ENCODE measurements at regions not wholly inside any gene's neighbourhood (a gene's known extent, or its start where the extent isn't known, plus 50 kb on each side); places are given as distances from the start of the nearest gene placed in this dataset.
A peak's percentile ranks its signal among the peaks of the same experiment; 100 is the strongest.

DNA sequence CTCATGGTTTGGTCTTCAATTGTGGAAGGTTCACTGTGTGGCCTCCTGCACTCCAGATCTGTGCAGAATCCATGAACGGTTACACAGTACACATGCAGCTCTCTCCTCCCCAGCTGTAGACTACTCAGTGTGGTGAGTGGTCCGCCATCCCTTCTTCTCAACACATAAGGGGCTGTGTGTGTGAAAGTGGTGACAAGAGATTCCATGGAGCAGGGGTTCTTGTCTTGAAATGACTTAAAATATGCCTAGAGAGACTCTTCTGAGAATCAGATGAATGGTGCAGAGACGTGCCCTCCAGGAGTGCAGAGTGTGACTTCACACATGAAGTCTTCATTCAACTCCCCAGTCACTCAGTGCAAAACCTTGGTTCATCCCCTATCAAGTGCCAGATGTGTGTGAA lies 151.0 kb upstream of the COPS8 start:
- H3K36me3 Mint-ChIP-seq (ENCODE audit: insufficient read depth): no peaks in the 10 kb centered on the region
- no peaks in the 10 kb centered on the region for H3K9me3 Mint-ChIP-seq
- no peaks in the 10 kb centered on the region for H3K4me1 Mint-ChIP-seq (ENCODE audit: low read depth)
- H3K4me3 Mint-ChIP-seq: no peak overlapping the region
- peaks cover 3% of the 10 kb centered on the region for H3K27me3 Mint-ChIP-seq (ENCODE audit: low read depth)
- DNase-seq: no peak
- ATAC-seq: no peak

DNA sequence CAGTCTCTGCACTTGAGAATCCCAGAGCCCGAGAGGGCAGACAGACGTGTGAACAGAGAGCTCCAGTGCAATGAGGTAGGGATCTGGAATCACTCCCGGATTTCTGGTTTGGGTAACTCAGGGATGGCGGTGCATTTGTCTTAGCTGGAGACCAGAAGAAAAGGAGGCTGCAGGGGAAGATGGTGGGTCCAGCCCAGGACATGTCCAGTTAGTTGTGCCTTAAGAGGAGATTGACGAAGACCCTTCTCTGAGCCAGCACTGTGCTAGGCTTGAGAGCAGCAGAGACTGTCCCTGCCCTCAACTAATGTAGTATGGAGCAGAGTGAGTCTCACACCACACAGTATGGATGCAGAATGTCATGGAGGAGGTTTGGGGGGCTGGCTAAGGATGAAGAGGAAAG lies 150.6 kb upstream of the COPS8 start:
- Mint-ChIP-seq H3K9me3 (no peaks in the 10 kb centered on the region), H3K4me3 (no peak overlapping the region), H3K36me3 (ENCODE audit: insufficient read depth) (no peaks in the 10 kb centered on the region), H3K4me1 (ENCODE audit: low read depth) (no peaks in the 10 kb centered on the region), H3K27me3 (ENCODE audit: low read depth) (peaks cover 3% of the 10 kb centered on the region)
- ATAC-seq: no peak
- no peak for DNase-seq

DNA sequence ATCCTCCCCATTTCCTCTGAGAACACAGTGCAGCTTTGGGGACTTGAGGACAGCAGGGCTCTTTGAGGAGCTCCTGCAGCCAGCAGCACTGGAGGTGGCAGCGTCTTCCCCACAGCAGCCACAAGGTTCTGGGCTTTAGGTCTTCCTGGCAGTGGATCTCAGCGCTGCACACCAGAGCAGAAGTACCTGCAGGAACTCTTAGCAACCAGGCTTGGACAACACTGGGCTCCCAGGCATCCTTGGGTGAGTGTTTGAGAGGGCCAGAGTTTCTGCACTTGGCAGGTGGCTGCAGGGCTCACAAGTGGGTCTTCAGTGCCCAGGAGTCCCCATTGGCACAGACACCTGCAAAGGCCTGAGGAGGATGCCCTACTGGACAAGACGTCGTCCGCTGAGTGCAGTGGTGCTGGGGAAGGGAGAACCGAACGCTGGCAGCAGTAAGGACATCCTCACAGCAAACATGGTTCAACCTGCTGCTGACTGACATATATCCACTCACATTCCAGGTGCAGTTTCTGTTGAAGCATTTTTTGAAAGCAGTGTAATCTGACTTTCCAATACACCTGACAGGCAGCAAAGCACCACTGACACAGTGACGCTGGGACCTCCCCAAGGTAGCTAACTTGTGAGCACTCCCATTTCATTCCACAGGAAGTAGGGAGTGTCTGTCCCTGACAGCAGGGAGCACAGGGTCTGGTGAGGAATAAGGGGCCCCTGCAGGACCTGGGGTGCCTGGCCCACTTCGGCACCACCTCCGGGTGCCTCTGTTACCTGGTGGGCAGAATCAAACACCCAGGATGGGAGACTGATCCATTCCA lies 149.9 kb upstream of the COPS8 start:
- ATAC-seq (no peak), DNase-seq (no peak)
- H3K4me1 Mint-ChIP-seq (ENCODE audit: low read depth): no peaks in the 10 kb centered on the region
- H3K36me3 Mint-ChIP-seq (ENCODE audit: insufficient read depth): no peaks in the 10 kb centered on the region
- no peaks in the 10 kb centered on the region for H3K9me3 Mint-ChIP-seq
- H3K27me3 Mint-ChIP-seq (ENCODE audit: low read depth): peaks cover 2% of the 10 kb centered on the region
- no peak overlapping the region for H3K4me3 Mint-ChIP-seq

DNA sequence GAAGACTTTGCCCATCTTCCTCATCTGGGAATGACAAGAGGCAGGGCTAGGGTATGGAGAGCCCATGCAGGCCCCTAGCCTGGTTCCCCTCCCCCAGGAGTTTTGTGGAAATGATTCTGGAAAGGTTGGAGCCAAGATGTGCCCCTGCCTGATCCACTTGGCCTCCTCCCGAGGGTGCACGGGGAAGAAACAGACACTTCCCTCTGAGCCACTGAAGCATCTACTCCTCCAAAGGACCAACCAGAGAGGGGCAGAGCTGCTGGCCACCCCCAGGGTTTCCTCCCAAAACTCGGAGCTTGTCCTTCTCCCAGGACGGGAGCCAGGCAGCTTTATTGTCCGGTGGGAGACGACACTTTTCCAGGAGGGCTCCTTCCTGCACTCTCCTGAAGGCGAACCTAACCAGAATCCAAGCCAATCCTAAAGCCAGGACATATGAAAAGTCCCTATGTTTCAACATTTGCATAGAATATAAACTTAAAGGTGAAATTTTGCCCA lies 149.2 kb upstream of the COPS8 start:
- no peak for DNase-seq
- H3K9me3 Mint-ChIP-seq: no peaks in the 10 kb centered on the region
- no peaks in the 10 kb centered on the region for H3K36me3 Mint-ChIP-seq (ENCODE audit: insufficient read depth)

DNA sequence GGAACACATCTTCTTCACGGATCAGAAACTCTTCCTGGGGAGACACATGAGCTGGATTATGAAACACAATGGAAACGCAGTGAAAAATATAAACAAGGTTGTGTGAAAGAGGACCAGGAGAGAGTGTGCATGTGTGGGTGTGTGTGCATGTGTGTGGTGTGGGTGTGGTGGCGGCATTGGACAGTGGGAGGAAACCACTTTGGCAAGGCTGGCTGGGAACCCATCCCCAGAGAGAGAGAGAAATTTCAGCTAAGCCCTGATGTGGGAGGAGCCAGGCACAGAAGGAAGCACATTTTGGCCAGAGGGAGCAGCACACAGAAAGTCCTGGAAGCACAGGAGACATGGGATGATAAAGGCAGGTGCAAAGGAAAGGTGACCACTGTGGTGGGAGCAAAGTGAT lies 147.6 kb upstream of the COPS8 start:
- Mint-ChIP-seq H3K36me3 (ENCODE audit: insufficient read depth) (no peaks in the 10 kb centered on the region), H3K4me1 (ENCODE audit: low read depth) (no peaks in the 10 kb centered on the region), H3K4me3 (no peak overlapping the region), H3K27me3 (ENCODE audit: low read depth) (no peaks in the 10 kb centered on the region), H3K9me3 (no peaks in the 10 kb centered on the region)
- ATAC-seq: no peak
- DNase-seq: no peak

More for the DNA sequence above, 149.2 kb upstream of the COPS8 start:
- H3K4me1 Mint-ChIP-seq (ENCODE audit: low read depth): no peaks in the 10 kb centered on the region
- no peaks in the 10 kb centered on the region for H3K27me3 Mint-ChIP-seq (ENCODE audit: low read depth)
- no peak overlapping the region for H3K4me3 Mint-ChIP-seq
- no peak for ATAC-seq

DNA sequence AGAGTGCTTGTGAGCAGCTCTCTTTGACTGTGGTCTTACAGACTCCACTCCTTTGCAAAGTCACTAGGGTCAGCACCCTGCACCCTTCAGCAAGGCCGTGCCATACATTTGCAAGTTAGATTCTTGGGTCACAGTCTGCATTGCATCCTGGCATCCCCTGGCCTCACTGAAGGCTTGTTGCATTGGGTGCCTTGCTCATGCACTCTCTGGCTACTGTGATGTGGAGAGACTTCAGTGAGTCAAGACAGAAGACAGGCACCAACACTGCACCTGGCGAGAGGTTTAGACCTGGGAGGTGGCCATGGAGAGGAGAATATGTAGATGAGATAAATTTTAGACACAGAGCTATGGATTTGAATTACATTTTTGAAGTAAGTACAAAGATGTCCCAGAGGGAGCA lies 146.4 kb upstream of the COPS8 start:
- no peaks in the 10 kb centered on the region for H3K36me3 Mint-ChIP-seq (ENCODE audit: insufficient read depth)
- H3K4me3 Mint-ChIP-seq: no peak overlapping the region
- DNase-seq: no peak
- H3K27me3 Mint-ChIP-seq (ENCODE audit: low read depth): no peaks in the 10 kb centered on the region
- no peak for ATAC-seq
- H3K4me1 Mint-ChIP-seq (ENCODE audit: low read depth): no peaks in the 10 kb centered on the region
- H3K9me3 Mint-ChIP-seq: no peaks in the 10 kb centered on the region

DNA sequence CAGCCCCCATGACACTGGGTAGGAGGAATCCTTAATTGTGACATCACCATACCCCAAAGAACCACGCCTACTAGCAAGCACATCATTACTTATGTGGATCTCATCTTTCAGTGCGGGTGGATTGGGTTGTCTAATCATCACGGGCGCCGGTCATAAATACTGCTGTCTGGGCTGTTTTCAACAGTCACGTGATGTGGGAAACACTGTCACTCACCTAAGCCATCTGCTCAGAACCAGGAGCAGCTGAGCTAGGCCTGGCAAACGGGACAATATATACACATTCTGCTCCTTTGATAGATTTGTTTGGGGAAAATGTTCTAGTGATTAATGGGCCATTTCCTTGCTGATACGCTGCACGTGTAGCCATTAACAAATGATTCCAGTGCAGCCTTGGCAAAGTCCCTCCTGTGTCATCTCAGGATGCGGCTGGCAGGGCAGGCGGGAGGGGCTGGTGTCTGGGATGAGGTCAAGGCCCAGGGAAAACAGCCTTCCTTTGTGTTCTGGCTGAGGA lies 145.9 kb upstream of the COPS8 start:
- Mint-ChIP-seq H3K27me3 (ENCODE audit: low read depth) (no peaks in the 10 kb centered on the region), H3K36me3 (ENCODE audit: insufficient read depth) (no peaks in the 10 kb centered on the region), H3K4me3 (no peak overlapping the region), H3K9me3 (no peaks in the 10 kb centered on the region), H3K4me1 (ENCODE audit: low read depth) (no peaks in the 10 kb centered on the region)
- ATAC-seq (no peak), DNase-seq (no peak)

DNA sequence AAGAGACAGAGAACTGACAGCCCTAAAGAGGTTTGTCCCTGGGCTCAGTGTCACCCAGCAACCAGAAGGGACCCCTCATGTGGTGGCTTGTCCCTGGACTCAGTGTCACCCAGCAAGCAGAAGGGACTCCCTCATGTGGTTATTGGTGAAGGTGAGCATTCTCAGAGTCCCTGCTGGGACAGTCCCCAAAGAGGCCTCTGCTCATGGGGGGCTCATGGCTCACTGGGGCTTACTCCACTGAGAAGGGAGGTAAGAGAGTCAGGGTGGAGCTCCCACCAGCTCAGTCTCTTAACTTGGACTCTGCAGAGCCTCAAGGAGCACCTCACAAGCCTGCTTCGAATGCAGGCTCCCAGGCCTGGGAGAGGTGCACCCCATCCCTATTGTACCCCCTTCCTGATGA lies 145.2 kb upstream of the COPS8 start:
- ATAC-seq: peak in 1 of 2 donors; percentile 32
- Mint-ChIP-seq H3K36me3 (ENCODE audit: insufficient read depth) (no peaks in the 10 kb centered on the region), H3K4me1 (ENCODE audit: low read depth) (no peaks in the 10 kb centered on the region), H3K9me3 (no peaks in the 10 kb centered on the region), H3K4me3 (no peak overlapping the region), H3K27me3 (ENCODE audit: low read depth) (no peaks in the 10 kb centered on the region)
- no peak for DNase-seq

DNA sequence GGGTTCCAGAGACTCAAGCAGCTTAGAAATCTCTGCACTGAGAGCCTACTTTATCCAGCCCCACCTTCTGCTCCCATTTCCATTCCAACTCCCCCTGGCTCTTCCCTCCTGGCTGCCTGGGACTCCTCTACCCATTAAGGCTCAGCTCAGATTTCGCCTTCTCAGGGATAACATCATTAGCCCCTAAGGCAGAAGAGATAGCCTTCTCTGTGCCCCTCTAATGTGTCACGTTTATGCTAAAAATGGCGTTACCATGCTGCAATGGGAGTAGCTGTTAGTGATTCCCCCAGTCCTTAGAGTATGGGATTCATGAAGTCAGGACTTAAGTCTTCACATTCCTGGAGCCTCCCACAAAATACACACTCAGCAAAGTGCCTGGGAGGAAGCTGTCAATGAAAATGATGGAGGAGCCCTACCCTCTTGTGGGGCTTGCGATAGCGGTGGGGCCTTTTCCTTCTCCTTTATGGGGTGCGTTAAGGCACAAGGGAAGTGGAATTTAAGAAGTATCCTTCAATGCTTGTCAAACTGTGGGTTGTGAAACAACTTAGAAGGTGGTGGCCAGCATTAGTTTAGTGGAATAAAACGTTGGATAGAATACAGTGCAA lies 144.7 kb upstream of the COPS8 start:
- ATAC-seq: no peak
- Mint-ChIP-seq H3K4me3 (no peak overlapping the region), H3K9me3 (no peaks in the 10 kb centered on the region), H3K36me3 (ENCODE audit: insufficient read depth) (no peaks in the 10 kb centered on the region), H3K27me3 (ENCODE audit: low read depth) (no peaks in the 10 kb centered on the region), H3K4me1 (ENCODE audit: low read depth) (no peaks in the 10 kb centered on the region)
- DNase-seq: no peak

DNA sequence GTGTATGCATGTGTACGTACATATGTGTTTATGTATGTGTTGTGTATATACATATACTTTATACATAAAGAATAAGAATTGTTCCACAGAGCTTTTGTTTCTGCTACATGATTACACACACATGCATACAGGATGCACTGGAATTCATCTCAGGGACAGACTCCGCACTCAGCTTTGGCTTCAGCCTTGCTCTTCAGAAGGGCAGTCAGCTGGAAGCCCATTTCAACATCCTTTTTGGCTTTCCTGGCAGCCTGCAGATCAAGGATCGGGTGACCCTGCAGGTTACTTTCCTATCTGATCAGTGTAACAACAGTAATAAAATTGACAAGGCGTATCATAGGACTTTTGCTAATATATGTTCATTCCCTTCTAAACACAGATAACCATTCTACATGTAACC lies 144.1 kb upstream of the COPS8 start:
- Mint-ChIP-seq H3K9me3 (no peaks in the 10 kb centered on the region), H3K36me3 (ENCODE audit: insufficient read depth) (no peaks in the 10 kb centered on the region), H3K4me3 (no peak overlapping the region), H3K4me1 (ENCODE audit: low read depth) (no peaks in the 10 kb centered on the region), H3K27me3 (ENCODE audit: low read depth) (no peaks in the 10 kb centered on the region)
- DNase-seq (no peak), ATAC-seq (no peak)

DNA sequence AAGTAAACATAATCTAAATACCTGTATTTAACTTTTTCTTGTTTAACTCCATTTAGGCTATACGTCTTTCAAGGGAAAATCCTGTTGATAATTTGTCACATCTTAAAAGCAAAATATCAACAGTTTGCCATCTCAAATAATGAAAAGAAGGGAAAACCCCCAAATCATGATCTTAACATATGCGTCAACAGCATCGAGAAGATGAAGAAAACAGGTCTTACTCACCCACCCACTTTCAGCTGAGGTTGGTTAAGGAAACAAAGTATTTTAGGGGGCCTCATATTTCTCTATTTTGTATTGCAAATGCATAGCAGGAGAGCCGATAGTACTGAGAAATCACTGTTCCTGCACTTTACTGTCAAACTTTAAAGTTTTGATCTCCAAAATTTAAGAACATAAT lies 143.1 kb upstream of the COPS8 start:
- DNase-seq: no peak
- H3K4me3 Mint-ChIP-seq: no peak overlapping the region
- H3K36me3 Mint-ChIP-seq (ENCODE audit: insufficient read depth): no peaks in the 10 kb centered on the region
- peak; percentile 61 to 78 for ATAC-seq
- H3K9me3 Mint-ChIP-seq: no peaks in the 10 kb centered on the region
- no peaks in the 10 kb centered on the region for H3K4me1 Mint-ChIP-seq (ENCODE audit: low read depth)
- H3K27me3 Mint-ChIP-seq (ENCODE audit: low read depth): no peaks in the 10 kb centered on the region

DNA sequence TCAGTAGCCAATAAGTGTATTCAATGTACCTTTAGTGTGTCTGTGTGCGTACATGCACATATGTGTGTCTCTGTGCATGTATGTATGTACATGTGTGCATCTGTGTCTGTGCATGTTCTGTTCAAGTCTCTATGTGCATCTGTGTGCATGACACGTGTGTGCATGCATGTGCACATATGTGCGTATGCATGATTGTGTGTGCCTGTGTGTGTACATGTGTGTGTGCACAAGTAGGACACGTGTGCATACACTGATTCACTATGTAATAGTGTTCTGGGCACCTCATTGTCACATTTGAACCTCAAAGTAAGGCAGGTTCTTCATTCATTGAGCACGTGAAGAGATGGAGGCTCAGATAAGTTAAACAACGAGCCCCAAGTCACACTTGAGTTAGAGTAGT lies 142.6 kb upstream of the COPS8 start:
- ATAC-seq (no peak), DNase-seq (no peak)
- Mint-ChIP-seq H3K4me3 (no peak overlapping the region), H3K4me1 (ENCODE audit: low read depth) (no peaks in the 10 kb centered on the region), H3K9me3 (no peaks in the 10 kb centered on the region), H3K36me3 (ENCODE audit: insufficient read depth) (no peaks in the 10 kb centered on the region), H3K27me3 (ENCODE audit: low read depth) (no peaks in the 10 kb centered on the region)

DNA sequence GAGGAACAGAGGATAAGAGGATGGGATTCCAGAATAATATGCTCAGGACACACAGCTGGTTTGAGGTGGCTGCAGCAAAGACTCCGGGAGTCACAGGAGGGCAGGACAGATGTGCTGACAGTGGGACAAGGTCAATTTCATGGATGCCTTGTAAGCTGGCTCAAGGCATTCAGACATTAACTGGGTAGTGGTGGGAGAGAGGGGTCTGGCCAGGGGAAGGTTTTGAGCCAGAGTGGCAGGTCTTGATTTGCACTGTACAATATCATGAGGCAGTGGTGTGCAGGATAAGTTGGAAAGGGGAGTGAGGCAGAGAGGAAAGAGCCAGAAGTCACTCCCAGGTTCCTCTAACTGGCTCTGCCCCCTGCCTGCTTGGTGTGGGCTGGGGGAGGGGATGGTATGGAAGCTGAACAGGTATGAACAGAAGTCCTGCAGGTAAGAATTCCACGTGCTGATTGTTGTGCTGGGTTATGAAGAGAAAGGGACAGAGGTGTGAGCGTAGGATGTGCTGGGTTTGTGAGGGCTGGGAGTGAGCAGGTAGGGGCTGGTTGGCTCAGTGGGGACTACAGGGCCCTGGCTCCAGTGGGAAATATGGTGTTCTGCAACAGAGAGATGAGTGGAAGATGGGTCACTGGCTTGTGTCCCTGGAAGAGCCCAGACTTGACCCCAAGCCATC lies 141.7 kb upstream of the COPS8 start:
- no peaks in the 10 kb centered on the region for H3K36me3 Mint-ChIP-seq (ENCODE audit: insufficient read depth)

DNA sequence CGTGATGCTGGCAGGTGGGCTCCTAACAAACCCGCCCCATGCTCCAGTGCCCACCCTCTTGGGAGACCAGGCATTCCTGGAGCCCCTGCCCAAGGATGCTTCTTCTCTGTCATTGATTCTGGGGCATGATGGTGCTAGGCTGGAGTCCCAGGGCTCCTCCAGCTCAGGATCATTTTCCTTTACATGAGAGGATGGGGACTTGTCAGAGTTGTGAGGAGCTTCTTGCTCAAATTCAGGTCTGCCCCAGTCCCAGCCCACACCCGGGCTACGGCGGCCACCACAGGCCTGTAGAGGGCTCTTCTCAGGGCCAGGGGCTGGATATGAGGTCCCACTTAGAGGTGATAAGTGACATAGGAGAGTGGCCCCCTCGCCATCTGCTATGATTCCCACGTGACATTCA lies 141.1 kb upstream of the COPS8 start:
- Mint-ChIP-seq H3K4me3 (no peak overlapping the region), H3K9me3 (no peaks in the 10 kb centered on the region), H3K36me3 (ENCODE audit: insufficient read depth) (no peaks in the 10 kb centered on the region), H3K4me1 (ENCODE audit: low read depth) (no peaks in the 10 kb centered on the region), H3K27me3 (ENCODE audit: low read depth) (no peaks in the 10 kb centered on the region)
- no peak for ATAC-seq
- DNase-seq: no peak

More for the DNA sequence above, 141.7 kb upstream of the COPS8 start:
- Mint-ChIP-seq H3K27me3 (ENCODE audit: low read depth) (no peaks in the 10 kb centered on the region), H3K9me3 (no peaks in the 10 kb centered on the region), H3K4me1 (ENCODE audit: low read depth) (no peaks in the 10 kb centered on the region), H3K4me3 (no peak overlapping the region)
- ATAC-seq (no peak), DNase-seq (no peak)
